Stimulated activated CD4-positive, alpha-beta T cell treated with anti-CD3 and anti-CD28 coated beads, Interleukin-4, amount 100 ng/mL, for 24 hours (primary cell): ENCODE measurements at regions not wholly inside any gene's neighbourhood (a gene's known extent, or its start where the extent isn't known, plus 50 kb on each side); places are given as distances from the start of the nearest gene placed in this dataset.

Experiments
- DNase-seq: peaks from one replicate; pipeline ENCODE4 v3.0.0-alpha.2; 2020

GRCh38 chr12:60152756-60153155 lies 556.9 kb downstream of the SLC16A7 start:
- DNase-seq: no peak

DNA sequence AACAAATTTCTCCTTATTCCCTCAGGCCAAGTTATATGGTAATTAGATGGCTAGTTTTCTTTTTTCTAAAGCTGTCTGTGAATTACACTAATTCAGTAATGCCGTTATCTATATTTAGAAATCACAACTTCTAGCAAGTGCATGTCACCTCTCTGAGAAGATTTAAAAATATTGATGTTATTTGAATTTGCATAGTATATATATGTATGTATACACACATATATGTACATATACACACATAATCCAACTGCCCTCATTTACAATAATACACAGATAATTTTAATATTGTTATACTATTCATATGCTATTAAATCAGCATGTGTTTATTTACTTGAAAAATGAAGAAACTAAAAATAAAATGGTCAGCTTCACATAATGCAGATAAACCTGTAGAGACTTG lies 563.9 kb downstream of the SLC16A7 start:
- DNase-seq: no peak

- no peak for DNase-seq
Observed at GRCh38 chr12:60162988-60163720, 567.3 kb downstream of the SLC16A7 start.

- DNase-seq: no peak
Observed at GRCh38 chr12:60165781-60166180, 570.0 kb downstream of the SLC16A7 start.

- DNase-seq: no peak
Observed at GRCh38 chr12:60168441-60168840, 572.6 kb downstream of the SLC16A7 start.

DNA sequence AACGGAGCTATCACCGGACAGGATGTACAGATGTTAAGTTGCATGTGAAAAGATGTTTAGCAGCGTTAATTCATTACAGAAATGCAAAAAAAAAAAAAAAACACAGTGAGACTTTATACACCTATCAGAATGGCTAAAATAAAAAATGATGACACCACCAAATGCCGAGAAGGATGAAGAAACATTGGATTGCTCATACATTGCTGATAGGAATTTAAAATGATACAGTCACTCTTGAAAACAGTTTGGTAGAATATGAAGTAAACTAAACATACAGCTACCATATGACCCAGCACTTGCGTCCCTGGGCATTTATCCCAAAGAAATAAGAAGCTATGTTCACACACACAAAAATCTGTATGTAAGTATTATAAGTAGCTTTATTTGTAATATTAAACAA lies 574.1 kb downstream of the SLC16A7 start:
- no peak for DNase-seq

DNA sequence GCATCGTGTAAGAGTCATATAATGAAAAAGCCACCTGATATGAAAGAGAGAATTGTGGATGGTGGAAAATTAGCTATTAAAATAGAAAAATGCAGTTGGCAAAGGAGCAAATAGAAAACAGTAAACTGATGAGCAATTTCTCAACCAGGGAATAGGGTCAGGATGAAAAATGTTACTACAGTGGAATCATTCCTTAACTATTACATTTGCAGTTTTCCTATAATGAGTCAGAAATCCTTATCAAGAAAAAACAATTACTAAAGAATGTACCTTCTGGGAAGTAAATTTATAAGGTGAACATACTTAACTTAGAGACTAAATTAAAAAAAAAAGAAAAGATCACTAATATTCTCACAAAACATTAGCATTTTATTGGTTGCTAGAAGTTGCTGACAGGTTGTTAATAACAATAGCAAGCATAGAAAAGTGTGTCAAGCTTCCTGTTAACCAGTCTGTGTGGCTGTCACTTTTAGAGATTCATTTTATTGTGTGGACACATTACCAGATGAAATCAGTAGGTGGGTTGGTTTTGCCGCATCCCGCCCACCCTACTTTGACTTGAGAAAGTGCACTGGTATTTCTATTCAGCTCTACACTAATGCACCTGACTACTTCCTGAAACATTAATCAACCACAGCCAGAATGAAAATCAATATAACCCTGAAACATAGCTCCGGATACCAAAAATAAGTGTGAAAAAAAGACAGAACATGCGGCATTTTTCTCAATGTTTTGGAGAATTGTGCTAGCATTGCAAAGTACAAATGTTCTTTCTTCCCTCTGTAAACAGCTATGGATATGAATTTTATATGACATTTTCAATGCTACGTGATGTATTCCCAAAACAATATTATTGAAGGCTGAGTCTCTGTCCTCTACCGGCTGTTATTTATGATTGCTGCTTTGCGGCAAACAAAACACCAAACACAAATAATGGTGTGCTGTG lies 576.7 kb downstream of the SLC16A7 start:
- no peak for DNase-seq

DNA sequence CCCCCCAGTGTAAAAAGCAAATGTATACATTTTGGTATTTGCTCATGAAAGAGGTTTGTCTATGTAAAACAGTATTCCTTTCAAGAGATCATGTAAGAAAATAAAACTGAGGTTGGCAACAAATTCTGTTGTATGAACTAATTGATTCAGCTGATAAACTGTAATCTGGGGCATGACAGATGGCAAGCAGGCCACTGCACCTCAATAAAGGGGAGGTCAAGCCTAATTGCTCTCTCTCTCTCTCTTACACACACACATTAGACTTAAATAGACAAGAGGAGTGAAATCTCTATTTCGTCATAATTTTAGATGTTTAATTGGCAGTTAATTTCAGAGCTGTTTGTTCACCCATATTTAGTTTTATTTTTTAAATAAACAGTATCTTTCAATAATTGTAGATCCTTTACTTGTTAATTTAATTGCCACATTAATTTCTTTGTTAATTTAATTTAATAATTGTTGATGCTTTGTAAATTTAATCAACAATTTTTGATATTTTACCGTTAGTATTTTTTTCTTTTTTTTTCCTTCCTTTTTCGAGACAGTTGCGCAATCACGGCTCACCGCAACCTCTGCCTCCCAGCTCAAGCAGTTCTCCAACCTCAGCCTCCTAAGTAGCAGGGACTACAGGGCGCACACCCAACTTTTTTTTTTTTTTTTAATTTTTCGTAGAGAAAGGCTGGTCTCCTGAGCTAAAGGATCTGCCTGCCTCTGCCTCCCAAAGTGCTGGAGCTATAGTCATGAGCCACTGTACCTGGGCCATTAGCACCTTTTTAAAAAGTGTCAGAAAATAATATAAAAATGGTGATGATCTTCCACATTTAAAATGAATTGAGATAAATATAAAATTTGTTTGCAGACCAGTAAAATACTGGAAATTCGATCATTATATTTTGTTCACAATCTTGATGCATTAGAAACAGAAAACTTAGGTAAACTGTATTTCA lies 577.7 kb downstream of the SLC16A7 start:
- no peak for DNase-seq

DNA sequence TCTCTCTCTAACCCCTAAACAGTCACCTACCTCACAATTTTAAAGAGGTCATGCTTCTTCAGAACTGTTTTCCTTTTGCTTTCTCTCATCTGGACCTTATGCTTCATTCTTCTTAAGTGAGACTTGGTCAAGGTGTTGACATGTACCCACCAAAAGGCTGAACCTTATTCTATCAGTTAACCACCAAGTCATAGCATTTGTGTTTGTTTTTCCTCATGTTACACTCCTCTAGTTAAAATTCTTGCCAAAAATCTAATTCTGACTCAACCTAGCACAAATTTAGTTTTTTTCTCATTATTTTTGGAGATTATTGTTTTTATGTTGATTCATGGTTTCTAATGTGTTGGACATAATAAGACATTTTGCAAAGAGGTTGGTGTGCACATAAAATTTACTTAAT lies 578.6 kb downstream of the SLC16A7 start:
- DNase-seq: no peak

DNA sequence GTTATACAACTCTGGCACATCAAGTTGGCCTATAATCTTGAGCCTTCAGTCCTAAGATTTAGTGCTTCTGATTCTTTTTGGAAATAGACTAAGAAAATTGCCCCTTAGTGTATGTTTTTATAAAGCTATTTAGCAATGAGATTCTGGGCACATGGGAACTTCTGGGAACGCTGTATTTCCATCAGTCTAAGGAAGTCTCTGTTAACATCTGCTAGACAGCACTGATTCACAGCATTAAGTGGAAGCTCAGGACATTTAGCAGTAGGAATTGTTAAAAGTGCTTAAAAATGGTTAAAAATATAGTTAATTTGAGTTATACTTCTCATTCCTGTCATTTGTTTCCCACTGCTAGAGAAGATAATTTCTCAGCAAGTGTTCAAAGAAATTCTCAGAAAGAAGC lies 579.1 kb downstream of the SLC16A7 start:
- no peak for DNase-seq

DNA sequence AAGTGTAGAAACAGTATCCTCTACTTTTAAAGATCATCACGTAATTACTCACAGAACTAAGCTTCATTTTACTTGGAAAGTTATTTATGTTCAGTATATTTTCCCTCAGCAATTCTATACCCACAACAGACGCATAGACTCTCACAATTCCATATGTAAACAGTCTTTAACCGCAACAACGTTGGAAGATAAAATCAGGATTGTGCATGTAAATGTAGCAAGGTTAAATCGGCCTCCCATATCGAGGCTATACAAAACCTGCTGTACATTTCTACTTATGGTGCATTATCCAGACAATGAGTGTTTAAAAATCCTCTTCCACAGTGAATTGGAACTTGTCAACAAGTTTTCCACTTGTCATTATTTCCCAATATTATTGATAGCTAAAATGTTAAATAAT lies 581.1 kb downstream of the SLC16A7 start:
- DNase-seq: no peak

GRCh38 chr12:60180298-60180697 lies 584.5 kb downstream of the SLC16A7 start:
- DNase-seq: no peak

GRCh38 chr12:60182354-60182753 lies 586.5 kb downstream of the SLC16A7 start:
- no peak for DNase-seq

DNA sequence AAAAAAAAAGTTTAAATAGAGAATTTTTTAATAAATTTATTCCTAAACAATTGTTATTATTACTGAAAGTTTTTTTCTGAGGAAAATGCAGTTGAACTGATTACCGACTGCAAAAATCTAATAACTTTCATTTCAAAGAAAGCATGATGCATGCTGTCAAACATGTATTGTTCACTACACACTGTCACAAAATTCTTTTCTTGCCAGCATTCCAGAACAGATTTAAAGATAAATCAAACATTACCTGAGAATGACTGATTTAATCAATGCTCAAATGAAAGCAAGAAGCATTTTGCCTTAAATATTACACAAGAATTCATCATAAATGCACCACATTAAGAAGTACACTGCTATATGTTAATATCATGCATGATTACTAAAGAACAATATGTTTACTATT lies 588.3 kb downstream of the SLC16A7 start:
- DNase-seq: no peak

DNA sequence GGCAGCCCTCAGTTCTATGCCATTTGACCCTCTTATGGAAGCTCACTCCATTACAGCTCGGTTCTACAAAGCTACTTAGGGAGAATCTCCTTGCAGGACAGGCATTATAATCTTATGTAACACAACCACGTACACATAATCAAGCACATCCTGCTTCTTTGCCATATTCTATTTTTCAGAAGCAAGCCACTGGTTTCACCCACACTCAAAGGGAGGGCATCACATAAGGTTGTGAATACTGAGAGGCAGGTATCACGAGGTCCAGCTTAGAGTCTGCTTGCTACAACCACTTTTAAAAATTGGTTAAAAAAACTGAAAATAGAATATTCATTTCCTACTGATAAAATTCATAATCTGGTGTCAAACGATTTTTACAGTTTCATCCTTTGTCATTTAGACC lies 589.2 kb downstream of the SLC16A7 start:
- no peak for DNase-seq

- no peak for DNase-seq
Observed at GRCh38 chr12:60191271-60191670, 595.4 kb downstream of the SLC16A7 start.

- DNase-seq: no peak
Observed at GRCh38 chr12:60191676-60192359, 596.0 kb downstream of the SLC16A7 start.

DNA sequence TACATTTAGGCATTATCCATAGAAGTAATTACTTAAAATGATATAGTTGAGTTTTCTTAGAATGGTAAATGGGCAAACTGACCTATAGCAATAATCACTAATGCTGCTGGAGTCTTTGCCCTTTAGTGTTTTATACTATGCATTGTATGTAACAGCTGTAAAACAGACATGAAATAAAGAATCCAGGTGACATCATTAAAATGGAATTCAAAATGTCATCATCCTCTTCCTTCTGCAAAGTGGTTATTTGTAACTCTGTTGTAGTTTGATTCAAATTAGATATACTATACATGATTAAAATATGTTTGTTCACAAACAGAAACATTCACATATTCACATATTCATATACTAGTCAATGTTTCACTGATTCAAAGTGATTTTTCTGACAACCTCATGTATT lies 598.8 kb downstream of the SLC16A7 start:
- no peak for DNase-seq

DNA sequence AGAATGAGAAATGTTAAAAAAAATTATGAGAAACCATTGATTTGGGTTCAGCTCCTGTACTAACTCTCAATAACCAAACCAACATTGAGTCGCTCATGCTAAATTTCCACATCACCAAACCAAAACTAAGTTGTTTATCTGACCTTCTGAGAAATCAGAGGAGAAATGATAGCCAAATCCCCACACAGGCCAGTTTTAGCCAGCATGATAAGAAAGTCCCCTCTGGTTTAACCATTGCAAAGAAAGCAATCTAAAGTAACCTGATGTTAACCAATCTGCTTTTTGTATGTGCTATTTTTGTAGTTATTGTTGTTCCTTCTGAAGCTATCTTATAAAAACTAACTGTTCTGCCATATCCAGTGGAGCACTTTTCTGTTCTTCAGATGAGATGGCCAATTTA lies 599.7 kb downstream of the SLC16A7 start:
- DNase-seq: no peak

DNA sequence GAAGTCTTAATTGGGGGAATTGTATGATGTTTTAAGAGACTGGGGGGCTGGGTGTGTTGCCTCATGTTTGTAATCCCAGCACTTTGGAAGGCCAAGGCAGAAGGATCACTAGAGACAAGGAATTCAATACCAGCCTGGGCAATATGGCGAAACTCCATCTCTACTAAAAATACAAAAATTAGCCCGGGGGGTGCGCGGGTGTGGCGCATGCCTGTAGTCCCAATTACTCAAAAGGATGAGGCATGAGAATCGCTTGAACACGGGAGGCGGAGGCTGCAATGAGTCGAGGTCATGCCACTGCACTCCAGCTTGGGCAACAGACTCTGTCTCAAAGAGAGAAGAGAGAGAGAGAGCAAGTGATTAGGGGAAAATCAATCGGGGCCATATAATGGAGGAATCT lies 600.5 kb downstream of the SLC16A7 start:
- no peak for DNase-seq

- no peak for DNase-seq
Observed at GRCh38 chr12:60197589-60197988, 601.8 kb downstream of the SLC16A7 start.

GRCh38 chr12:60201891-60202290 lies 606.1 kb downstream of the SLC16A7 start:
- no peak for DNase-seq
